HCT116 (cell line): ENCODE measurements at regions not wholly inside any gene's neighbourhood (a gene's known extent, or its start where the extent isn't known, plus 50 kb on each side); places are given as distances from the start of the nearest gene placed in this dataset.

Experiments used
- ATAC-seq: fragments of 200-7000 bp; cut with Tn5 transposase; 2 replicates; pipeline ENCODE4 v1.9.1; 2020; ENCODE audit warnings: mild to moderate bottlenecking, moderate library complexity
- BruUV-seq: library from RNA; stranded (reverse); fragments of 400-500 nt; replicated peaks from 2 replicates; lab custom pipeline; 2021; lab: Mats Ljungman, UMichigan
- CTCF ChIA-PET: fragments of 300-600 bp; sonication (Branson Sonifier 250); formaldehyde crosslinking; loops from one replicate; lab custom pipeline; 2021; ENCODE audit warnings: antibody characterized with exemption; lab: Charles Lee
- POLR2A ChIA-PET: fragments of 300-600, 350-600 bp; sonication (Branson Sonifier 250); formaldehyde crosslinking; loops from one replicate; lab custom pipeline; 2021; ENCODE audit warnings: antibody characterized with exemption; lab: Charles Lee
- RAD21 ChIA-PET, 2 experiments: fragments of 300-600 bp; sonication (Branson Sonifier 250); formaldehyde crosslinking; loops; one replicate each; lab custom pipeline; 2023; ENCODE audit warnings: low total read pairs in 2 of 2; ENCODE audit not compliant: uncharacterized antibody in 2 of 2, unreplicated experiment in 2 of 2, low non-redundant PET in 1 of 2; lab: Charles Lee
- DNase-seq: peaks from one replicate; pipeline ENCODE4 v3.0.0-alpha.2; 2010; ENCODE audit warnings: low read depth, low spot score
- H2AFZ ChIP-seq: fragments of 200-600 bp; shearing (Covaris generic), sonication (generic); 2 replicates; pipeline ENCODE4 v1.6.1; 2017; ENCODE audit warnings: low read depth, mixed run types, mixed read lengths, antibody characterized with exemption, low read length; ENCODE audit not compliant: poor library complexity, severe bottlenecking
- H3K27ac ChIP-seq: 2 replicates; pipeline ENCODE4 v1.5.1; 2012; ENCODE audit warnings: low read depth, low read length
- H3K27me3 ChIP-seq: fragments of 200-600 bp; sonication (generic); 2 replicates; pipeline ENCODE4 v1.6.1; 2016; ENCODE audit warnings: mixed run types, low read length, mixed read lengths; ENCODE audit not compliant: insufficient read depth
- H3K36me3 ChIP-seq, 2 experiments: fragments of 200-500 bp in 1 of 2; fragments of 200-600 bp in 1 of 2; sonication (Bioruptor generic) in 1 of 2; sonication (generic) in 1 of 2; 2 replicates each; pipeline versions ENCODE4 v1.5.1 to v1.6.1; 2014 to 2016; ENCODE audit warnings: low read length in 2 of 2, inconsistent platforms in 1 of 2, mixed read lengths in 1 of 2, mixed run types in 1 of 2; ENCODE audit not compliant: insufficient read depth in 2 of 2, control insufficient read depth in 1 of 2
- H3K4me1 ChIP-seq, 2 experiments: fragments of 200-600 bp in 1 of 2; sonication (generic) in 1 of 2; 2 replicates each; pipeline versions ENCODE4 v1.5.1 to v1.6.1; 2012 to 2017; ENCODE audit warnings: low read length in 2 of 2, inconsistent platforms in 1 of 2, mild to moderate bottlenecking in 1 of 2, mixed read lengths in 1 of 2, mixed run types in 1 of 2, moderate library complexity in 1 of 2; ENCODE audit not compliant: insufficient read depth in 2 of 2, control insufficient read depth in 1 of 2
- H3K4me2 ChIP-seq: fragments of 200-600 bp; sonication (generic); 2 replicates; pipeline ENCODE4 v1.6.1; 2017; ENCODE audit warnings: mixed run types, low read length, mixed read lengths
- H3K4me3 ChIP-seq, 2 experiments: fragments of 200-600 bp in 1 of 2; sonication (generic) in 1 of 2; replicated peaks in 1 of 2; 2 replicates each; pipeline ENCODE4 v1.5.1; 2011 to 2016; ENCODE audit warnings: low read length in 2 of 2, control low read depth in 1 of 2, low read depth in 1 of 2, mild to moderate bottlenecking in 1 of 2, mixed read lengths in 1 of 2, mixed run types in 1 of 2
- H3K79me2 ChIP-seq: fragments of 200-600 bp; sonication (generic); 2 replicates; pipeline ENCODE4 v1.6.1; 2017; ENCODE audit warnings: mild to moderate bottlenecking, mixed run types, low read length, moderate library complexity, mixed read lengths; ENCODE audit not compliant: insufficient read depth
- H3K9ac ChIP-seq: fragments of 200-600 bp; sonication (generic); 2 replicates; pipeline ENCODE4 v1.6.1; 2016; ENCODE audit warnings: low read length, mixed read lengths
- H3K9me2 ChIP-seq: fragments of 200-600 bp; sonication (generic), shearing (Covaris generic); 2 replicates; pipeline ENCODE4 v1.6.1; 2017; ENCODE audit warnings: mixed run types, mild to moderate bottlenecking, moderate library complexity; ENCODE audit not compliant: insufficient read depth
- H3K9me3 ChIP-seq, 2 experiments: fragments of 200-500 bp in 1 of 2; fragments of 200-600 bp in 1 of 2; sonication (Bioruptor generic) in 1 of 2; sonication (generic) in 1 of 2; 2 replicates each; pipeline ENCODE4 v1.6.1; 2014 to 2017; ENCODE audit warnings: low read length in 2 of 2, mixed read lengths in 2 of 2, inconsistent platforms in 1 of 2, low read depth in 1 of 2, mild to moderate bottlenecking in 1 of 2, mixed run types in 1 of 2, moderate library complexity in 1 of 2; ENCODE audit not compliant: control insufficient read depth in 1 of 2, insufficient read depth in 1 of 2
- H4K20me1 ChIP-seq: fragments of 200-600 bp; sonication (generic), shearing (Covaris generic); 2 replicates; pipeline ENCODE4 v1.6.1; 2017; ENCODE audit warnings: mixed run types, mild to moderate bottlenecking, moderate library complexity; ENCODE audit not compliant: insufficient read depth
- CBX3 ChIP-seq: IDR thresholded peaks from 2 replicates; pipeline ENCODE4 v1.6.1; 2012; ENCODE audit warnings: low read depth
- CEBPB ChIP-seq: IDR thresholded peaks from 2 replicates; pipeline ENCODE4 v1.6.1; 2012; ENCODE audit warnings: low read depth
- EGR1 ChIP-seq: IDR thresholded peaks from 2 replicates; pipeline ENCODE4 v1.6.1; 2012; ENCODE audit warnings: low read depth
- ELF1 ChIP-seq: IDR thresholded peaks from 2 replicates; pipeline ENCODE4 v1.6.1; 2012; ENCODE audit warnings: low read depth, borderline replicate concordance
- EZH2 ChIP-seq: fragments of 200-600 bp; sonication (generic); IDR thresholded peaks from 2 replicates; pipeline ENCODE4 v1.6.1; 2017; ENCODE audit warnings: antibody characterized with exemption, mixed run types
- EZH2phosphoT487 ChIP-seq: fragments of 200-600 bp; IDR thresholded peaks from 2 replicates; pipeline ENCODE4 v1.6.1; 2018; ENCODE audit warnings: antibody characterized with exemption, borderline replicate concordance
- FOSL1 ChIP-seq: IDR thresholded peaks from 2 replicates; pipeline ENCODE4 v1.6.1; 2012; ENCODE audit warnings: low read depth
- JUND ChIP-seq: IDR thresholded peaks from 2 replicates; pipeline ENCODE4 v1.6.1; 2012
- MAX ChIP-seq: IDR thresholded peaks from 2 replicates; pipeline ENCODE4 v1.6.1; 2012
- POLR2A ChIP-seq: IDR thresholded peaks from 2 replicates; pipeline ENCODE4 v1.7.0; 2011; ENCODE audit warnings: borderline replicate concordance; ENCODE audit not compliant: insufficient read depth, insufficient read length; ENCODE audit errors: extremely low read depth
- POLR2AphosphoS5 ChIP-seq: IDR thresholded peaks from 2 replicates; pipeline ENCODE4 v1.6.1; 2011; ENCODE audit warnings: mild to moderate bottlenecking, low read depth, low read length, moderate library complexity
- RAD21 ChIP-seq: IDR thresholded peaks from 2 replicates; pipeline ENCODE4 v1.6.1; 2012; ENCODE audit warnings: low read depth, mild to moderate bottlenecking
- REST ChIP-seq: IDR thresholded peaks from 2 replicates; pipeline ENCODE4 v1.6.1; 2012; ENCODE audit warnings: low read depth
- SP1 ChIP-seq: IDR thresholded peaks from 2 replicates; pipeline ENCODE4 v1.6.1; 2012; ENCODE audit warnings: low read depth
- YY1 ChIP-seq: IDR thresholded peaks from 2 replicates; pipeline ENCODE4 v1.6.1; 2011; ENCODE audit warnings: low read length, low read depth, moderate library complexity, mild to moderate bottlenecking; ENCODE audit not compliant: insufficient replicate concordance; ENCODE audit errors: extremely low read depth
- ZBTB33 ChIP-seq: IDR thresholded peaks from 2 replicates; pipeline ENCODE4 v1.6.1; 2011; ENCODE audit warnings: mild to moderate bottlenecking, low read length, moderate library complexity; ENCODE audit not compliant: insufficient replicate concordance; ENCODE audit errors: extremely low read depth
- ZFX ChIP-seq: fragments of 450-650 bp; IDR thresholded peaks from 2 replicates; pipeline ENCODE4 v1.6.1; 2017
- ZNF274 ChIP-seq: fragments of 200-500 bp; sonication (Bioruptor generic); IDR thresholded peaks from 2 replicates; pipeline ENCODE4 v1.6.1; 2014; ENCODE audit warnings: mild to moderate bottlenecking, low read depth, low read length, inconsistent platforms
- intact Hi-C: fragments of 100-400 bp; cut with micrococcal nuclease; formaldehyde crosslinking; loops from 2 replicates; pipeline ENCODE4 v1.10.0; 2022

DNA sequence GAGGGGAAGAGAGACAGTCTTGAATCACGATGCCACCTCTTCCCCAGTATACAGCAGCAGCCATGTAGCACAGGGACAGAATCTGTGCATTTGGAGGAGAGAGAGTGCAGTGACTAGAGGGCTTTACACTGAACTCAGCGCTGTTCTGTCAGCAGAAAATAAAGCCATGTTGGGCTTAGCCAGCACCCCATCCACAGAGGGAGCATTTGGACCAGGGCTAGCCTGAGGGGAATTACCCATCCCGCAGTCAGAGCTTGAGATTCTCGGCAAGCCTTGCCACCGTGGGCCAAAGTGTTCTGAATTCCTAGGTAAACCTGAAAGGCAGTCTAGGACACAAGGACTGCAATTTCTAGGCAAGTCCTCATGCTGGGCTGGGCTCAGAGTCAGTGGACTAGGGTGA, 120.4 kb upstream of the CNOT2 start (continued):
- TF ChIP-seq REST, result no peak
- TF ChIP-seq CBX3, result no peak
- TF ChIP-seq ZNF274, result no peak
- TF ChIP-seq RAD21, result no peak
- TF ChIP-seq EGR1, result no peak

GRCh38 chr12:70149013-70149412, 94.2 kb upstream of the CNOT2 start:
- ATAC-seq (no peak), DNase-seq (no peak)
- no peak overlapping the region for H3K4me2 ChIP-seq
- H3K27me3 ChIP-seq, result no peaks in the 10 kb centered on the region
- H3K9me2 ChIP-seq, result no peaks in the 10 kb centered on the region
- no peak overlapping the region for H3K4me3 ChIP-seq
- CTCF ChIA-PET, result no interaction called here
- intact Hi-C loops, result no loop called here
- no peaks in the 10 kb centered on the region for H3K36me3 ChIP-seq
- BruUV-seq, result no TSS peak
- TF ChIP-seq SP1 (no peak), EGR1 (no peak), RAD21 (no peak), FOSL1 (no peak), MAX (no peak), POLR2AphosphoS5 (no peak), JUND (no peak), YY1 (no peak), REST (no peak), ZBTB33 (no peak), EZH2 (no peak), EZH2phosphoT487 (no peak), ZFX (no peak), CEBPB (no peak), ELF1 (no peak), POLR2A (no peak), CBX3 (no peak)
- H3K4me1 ChIP-seq, result no peaks in the 10 kb centered on the region
- no peak overlapping the region for H2AFZ ChIP-seq
- POLR2A ChIA-PET, result no interaction called here
- no peak overlapping the region for H3K9ac ChIP-seq
- H4K20me1 ChIP-seq, result no peaks in the 10 kb centered on the region
- no peak overlapping the region for H3K27ac ChIP-seq
- RAD21 ChIA-PET, result no interaction called here
- H3K79me2 ChIP-seq, result no peaks in the 10 kb centered on the region
- H3K9me3 ChIP-seq, result 0 out of 4 replicates have a peak, but pooled peaks cover 0 to 3% of the 10 kb centered on the region in 2 experiments
